Kidney (tissue), 13 donors: ENCODE measurements at regions not wholly inside any gene's neighbourhood (a gene's known extent, or its start where the extent isn't known, plus 50 kb on each side); places are given as distances from the start of the nearest gene placed in this dataset.
A peak's percentile ranks its signal among the peaks of the same experiment; 100 is the strongest.

ENCODE experiments used
- DNase-seq, 5 donors: peaks; one replicate each; pipeline ENCODE4 v3.0.0-alpha.2; 2013 to 2020
- FAIRE-seq: peaks from 2 replicates; lab custom pipeline; 2012; peaks lifted over from hg19 to GRCh38; lab: Jason Lieb, UNC
- H3K27ac ChIP-seq, 2 donors: one replicate each; pipeline ENCODE4 v1.7.0; 2013; ENCODE audit warnings: low read depth in 2 of 2, low read length in 2 of 2, inconsistent platforms in 1 of 2
- H3K27me3 ChIP-seq: one replicate; pipeline ENCODE4 v1.7.1; 2013; ENCODE audit warnings: low read length, inconsistent platforms; ENCODE audit not compliant: control insufficient read depth, insufficient read depth
- H3K36me3 ChIP-seq, 3 donors: one replicate each; pipeline versions ENCODE4 v1.7.0 to v1.7.1; 2013; ENCODE audit warnings: low read length in 3 of 3, control low read depth in 1 of 3, inconsistent platforms in 1 of 3; ENCODE audit not compliant: insufficient read depth in 3 of 3, control insufficient read depth in 2 of 3
- H3K4me1 ChIP-seq, 3 donors: one replicate each; pipeline versions ENCODE4 v1.7.0 to v1.7.1; 2013; ENCODE audit warnings: low read length in 3 of 3, inconsistent platforms in 1 of 3, low read depth in 1 of 3; ENCODE audit not compliant: control insufficient read depth in 2 of 3, insufficient read depth in 2 of 3
- H3K4me3 ChIP-seq, 3 donors: one replicate each; pipeline versions ENCODE4 v1.7.0 to v1.8.1; 2013; ENCODE audit warnings: low read length in 3 of 3, control low read depth in 1 of 3, inconsistent platforms in 1 of 3
- H3K9ac ChIP-seq, 3 donors: one replicate each; pipeline versions ENCODE4 v1.7.0 to v1.7.1; 2013; ENCODE audit warnings: low read length in 3 of 3, control low read depth in 1 of 3, inconsistent platforms in 1 of 3
- H3K9me3 ChIP-seq, 3 donors: one replicate each; pipeline versions ENCODE4 v1.7.0 to v1.7.1; 2013; ENCODE audit warnings: low read length in 3 of 3, control low read depth in 1 of 3, inconsistent platforms in 1 of 3; ENCODE audit not compliant: control insufficient read depth in 2 of 3, insufficient read depth in 1 of 3
- CTCF ChIP-seq: IDR thresholded peaks from 3 replicates; pipeline ENCODE4 v1.5.1; 2012; ENCODE audit warnings: mild to moderate bottlenecking, moderate library complexity, borderline replicate concordance; ENCODE audit not compliant: insufficient read depth; ENCODE audit errors: extremely low read depth
- intact Hi-C: fragments of 100-400 bp; cut with DNase I; formaldehyde crosslinking; loops from one replicate; pipeline ENCODE4 v1.11.1; 2022
- donor health status: control.
- donor health status: control.
- donor health status: control.
- donor health status: control.
- donor health status: control.
- donor health status: DM: yes; HTN: yes; CAD: no.
- donor health status: Normal renal cell carcinoma (clear cell type).

GRCh38 chr10:4437061-4437460 is 388.9 kb upstream of the AKR1E2 start:
- DNase-seq: no peak
- no peak overlapping the region for H3K9ac ChIP-seq
- intact Hi-C loops: no loop called here
- no peak for TF ChIP-seq CTCF
- no peaks in the 10 kb centered on the region for H3K36me3 ChIP-seq
- no peaks in the 10 kb centered on the region for H3K9me3 ChIP-seq
- no peak overlapping the region for H3K4me3 ChIP-seq
- FAIRE-seq: no peak
- H3K27me3 ChIP-seq: no peaks in the 10 kb centered on the region
- no peak overlapping the region for H3K27ac ChIP-seq
- no peaks in the 10 kb centered on the region for H3K4me1 ChIP-seq

GRCh38 chr10:4436103-4436502 is 389.9 kb upstream of the AKR1E2 start:
- Histone ChIP-seq H3K27me3 (no peaks in the 10 kb centered on the region), H3K27ac (no peak overlapping the region), H3K9me3 (no peaks in the 10 kb centered on the region), H3K9ac (no peak overlapping the region), H3K36me3 (no peaks in the 10 kb centered on the region), H3K4me3 (no peak overlapping the region), H3K4me1 (no peaks in the 10 kb centered on the region)
- TF ChIP-seq CTCF: no peak
- DNase-seq (no peak), FAIRE-seq (no peak)
- intact Hi-C loops: no loop called here

GRCh38 chr10:4434516-4435071 is 391.4 kb upstream of the AKR1E2 start:
- no peaks in the 10 kb centered on the region for H3K27me3 ChIP-seq
- TF ChIP-seq CTCF: no peak
- no peaks in the 10 kb centered on the region for H3K9me3 ChIP-seq
- no peak overlapping the region for H3K4me3 ChIP-seq
- no peak overlapping the region for H3K27ac ChIP-seq
- intact Hi-C loops: no loop called here
- H3K36me3 ChIP-seq: no peaks in the 10 kb centered on the region
- peak in 2 of 5 donors; percentile 76 to 82 for DNase-seq
- no peaks in the 10 kb centered on the region for H3K4me1 ChIP-seq
- FAIRE-seq: no peak
- H3K9ac ChIP-seq: no peak overlapping the region

GRCh38 chr10:4434105-4434504 is 391.9 kb upstream of the AKR1E2 start:
- peak in 2 of 5 donors; percentile 31 to 40 for DNase-seq
- intact Hi-C loops: no loop called here
- H3K9ac ChIP-seq: no peak overlapping the region
- TF ChIP-seq CTCF: no peak
- H3K27me3 ChIP-seq: no peaks in the 10 kb centered on the region
- H3K4me3 ChIP-seq: no peak overlapping the region
- H3K36me3 ChIP-seq: no peaks in the 10 kb centered on the region
- H3K27ac ChIP-seq: no peak overlapping the region
- FAIRE-seq: no peak
- no peaks in the 10 kb centered on the region for H3K9me3 ChIP-seq
- no peaks in the 10 kb centered on the region for H3K4me1 ChIP-seq
